Activated naive CD4-positive, alpha-beta T cell treated with anti-CD3 and anti-CD28 coated beads, Interleukin-2, amount 10 ng/mL, durations not matched to agents 7 days and 5 days (primary cell): ENCODE measurements at regions not wholly inside any gene's neighbourhood (a gene's known extent, or its start where the extent isn't known, plus 50 kb on each side); places are given as distances from the start of the nearest gene placed in this dataset.

Experiments used
- CTCF ChIA-PET: fragments of 350-600 bp; sonication (Branson Sonifier 250); formaldehyde crosslinking; loops from one replicate; lab custom pipeline; 2021; ENCODE audit warnings: antibody characterized with exemption; lab: Charles Lee
- DNase-seq: peaks from one replicate; pipeline ENCODE4 v3.0.0-alpha.2; 2020
- H3K27ac Mint-ChIP-seq: one replicate; pipeline ENCODE4 v1.8.0; 2021; ENCODE audit warnings: mild to moderate bottlenecking, moderate library complexity, mixed read lengths
- H3K27me3 Mint-ChIP-seq: one replicate; pipeline ENCODE4 v1.8.0; 2021; ENCODE audit warnings: mild to moderate bottlenecking, mixed read lengths
- H3K36me3 Mint-ChIP-seq: one replicate; pipeline ENCODE4 v1.8.0; 2021; ENCODE audit warnings: mixed read lengths
- H3K4me1 Mint-ChIP-seq: one replicate; pipeline ENCODE4 v1.8.0; 2021; ENCODE audit warnings: mixed read lengths
- H3K4me3 Mint-ChIP-seq: one replicate; pipeline ENCODE4 v1.8.0; 2021; ENCODE audit warnings: mild to moderate bottlenecking, moderate library complexity, mixed read lengths
- H3K9me3 Mint-ChIP-seq: one replicate; pipeline ENCODE4 v1.8.0; 2021; ENCODE audit warnings: mixed read lengths

DNA sequence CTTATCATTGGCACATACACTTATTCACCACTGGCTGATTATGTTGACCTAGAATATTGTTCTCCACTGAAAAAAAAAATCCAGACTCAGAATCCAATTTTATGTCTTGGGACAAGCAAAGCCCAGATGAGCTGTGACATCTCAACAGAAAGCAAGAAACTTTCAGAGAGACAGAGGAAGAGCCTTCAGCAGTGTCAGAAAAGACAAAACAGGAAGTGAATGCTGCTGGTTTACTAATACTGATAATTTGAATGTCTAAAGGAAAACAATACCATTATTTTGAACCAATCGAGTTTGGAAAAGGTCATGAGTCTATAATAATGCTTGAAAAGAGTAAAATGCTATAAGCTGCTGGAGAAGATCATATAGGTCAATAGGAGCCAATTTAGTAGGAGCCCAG is 179.8 kb upstream of the RIMS1 start:
- H3K36me3 Mint-ChIP-seq: no peaks in the 10 kb centered on the region
- no peaks in the 10 kb centered on the region for H3K9me3 Mint-ChIP-seq
- no peaks in the 10 kb centered on the region for H3K27me3 Mint-ChIP-seq
- no peak overlapping the region for H3K27ac Mint-ChIP-seq
- H3K4me1 Mint-ChIP-seq: no peaks in the 10 kb centered on the region
- DNase-seq: no peak
- CTCF ChIA-PET: no interaction called here
- no peak overlapping the region for H3K4me3 Mint-ChIP-seq

- CTCF ChIA-PET: no interaction called here
- no peak for DNase-seq
- H3K9me3 Mint-ChIP-seq: no peaks in the 10 kb centered on the region
- H3K36me3 Mint-ChIP-seq: no peaks in the 10 kb centered on the region
- no peaks in the 10 kb centered on the region for H3K4me1 Mint-ChIP-seq
- no peaks in the 10 kb centered on the region for H3K27me3 Mint-ChIP-seq
- no peak overlapping the region for H3K27ac Mint-ChIP-seq
- H3K4me3 Mint-ChIP-seq: no peak overlapping the region
Measured at GRCh38 chr6:71707059-71707458, 179.3 kb upstream of the RIMS1 start.

- H3K4me3 Mint-ChIP-seq: no peak overlapping the region
- CTCF ChIA-PET: no interaction called here
- no peaks in the 10 kb centered on the region for H3K9me3 Mint-ChIP-seq
- H3K36me3 Mint-ChIP-seq: no peaks in the 10 kb centered on the region
- no peaks in the 10 kb centered on the region for H3K4me1 Mint-ChIP-seq
- DNase-seq: no peak
- H3K27ac Mint-ChIP-seq: no peak overlapping the region
- H3K27me3 Mint-ChIP-seq: no peaks in the 10 kb centered on the region
Measured at GRCh38 chr6:71720705-71721104, 165.6 kb upstream of the RIMS1 start.

DNA sequence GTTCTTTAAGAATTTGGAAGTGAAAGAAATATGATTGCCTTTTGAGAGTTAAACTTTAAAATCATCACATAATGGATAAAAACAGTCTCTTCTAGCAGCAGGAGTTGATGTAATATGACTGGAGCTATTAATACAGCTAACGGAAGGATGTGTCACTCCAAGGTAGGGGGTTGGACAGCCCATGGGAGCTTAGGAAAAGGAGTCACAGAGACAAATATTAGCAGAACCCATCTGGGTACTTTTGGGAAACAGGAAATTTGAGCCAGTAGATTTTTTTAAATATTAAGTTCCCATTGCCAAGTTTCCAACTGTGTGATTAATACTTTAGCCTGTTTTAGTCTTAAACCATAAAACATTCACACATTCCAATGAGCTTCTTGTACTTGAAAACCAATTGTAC is 164.7 kb upstream of the RIMS1 start:
- H3K4me3 Mint-ChIP-seq: no peak overlapping the region
- no peaks in the 10 kb centered on the region for H3K36me3 Mint-ChIP-seq
- DNase-seq: no peak
- no peaks in the 10 kb centered on the region for H3K9me3 Mint-ChIP-seq
- H3K27ac Mint-ChIP-seq: no peak overlapping the region
- no peaks in the 10 kb centered on the region for H3K27me3 Mint-ChIP-seq
- no peaks in the 10 kb centered on the region for H3K4me1 Mint-ChIP-seq
- CTCF ChIA-PET: no interaction called here

GRCh38 chr6:71722736-71723135 is 163.6 kb upstream of the RIMS1 start:
- Mint-ChIP-seq H3K27me3 (no peaks in the 10 kb centered on the region), H3K4me3 (no peak overlapping the region), H3K9me3 (no peaks in the 10 kb centered on the region), H3K36me3 (no peaks in the 10 kb centered on the region), H3K27ac (no peak overlapping the region), H3K4me1 (no peaks in the 10 kb centered on the region)
- CTCF ChIA-PET: no interaction called here
- no peak for DNase-seq

DNA sequence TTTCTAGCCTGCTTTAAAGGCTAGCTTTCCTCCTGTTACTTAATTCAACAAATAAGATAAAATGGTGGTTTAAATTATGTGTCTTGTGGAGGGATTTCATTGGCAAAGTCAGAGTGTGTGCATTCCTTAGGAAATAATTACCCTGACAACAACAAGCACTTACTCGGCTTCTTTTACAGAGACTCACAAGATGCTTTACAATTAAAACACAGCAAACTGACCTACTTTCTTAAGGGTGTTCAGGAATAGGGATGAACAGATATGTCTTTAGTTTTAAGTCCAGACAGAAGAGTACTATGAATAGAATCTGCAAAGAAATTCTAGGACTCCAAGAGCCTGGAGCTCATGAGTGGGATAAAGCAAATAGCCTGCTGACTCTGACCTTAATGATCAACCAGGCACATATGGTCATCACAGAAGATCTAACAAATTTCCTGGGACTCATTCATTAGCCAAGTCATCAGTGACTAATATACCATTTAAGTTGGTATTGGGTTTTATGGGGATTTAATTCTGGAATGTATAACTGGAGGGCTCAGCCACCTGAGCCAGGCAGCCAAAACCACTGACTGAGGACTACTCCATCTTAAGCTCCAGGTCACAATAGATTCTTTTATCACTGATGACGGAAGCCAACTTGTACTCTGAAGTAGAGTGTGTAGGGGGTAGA is 161.8 kb upstream of the RIMS1 start:
- H3K9me3 Mint-ChIP-seq: no peaks in the 10 kb centered on the region

DNA sequence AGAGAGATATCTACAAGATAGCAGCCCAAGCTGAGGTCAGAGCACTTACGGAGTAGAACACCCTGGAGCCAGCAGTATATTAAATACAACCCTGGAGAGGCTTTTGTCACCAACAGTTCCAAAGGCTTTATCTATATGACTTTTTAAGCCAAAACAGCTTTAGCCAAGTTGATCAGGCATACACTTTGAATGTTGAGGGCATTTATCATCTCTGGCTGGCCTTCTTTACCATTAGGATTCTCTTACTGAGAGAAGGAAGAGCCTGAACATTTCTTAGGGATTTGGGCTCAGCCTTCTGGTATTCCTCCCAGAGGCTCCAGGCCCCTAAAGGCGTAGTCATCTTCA is 161.3 kb upstream of the RIMS1 start:
- no peak overlapping the region for H3K4me3 Mint-ChIP-seq
- CTCF ChIA-PET: no interaction called here

More for the DNA sequence above, 161.8 kb upstream of the RIMS1 start:
- no peaks in the 10 kb centered on the region for H3K4me1 Mint-ChIP-seq
- H3K27me3 Mint-ChIP-seq: no peaks in the 10 kb centered on the region
- H3K4me3 Mint-ChIP-seq: no peak overlapping the region
- H3K27ac Mint-ChIP-seq: no peak overlapping the region
- no peaks in the 10 kb centered on the region for H3K36me3 Mint-ChIP-seq
- CTCF ChIA-PET: no interaction called here
- DNase-seq: no peak

GRCh38 chr6:71726121-71726520 is 160.2 kb upstream of the RIMS1 start:
- DNase-seq: no peak
- CTCF ChIA-PET: no interaction called here
- Mint-ChIP-seq H3K27ac (no peak overlapping the region), H3K4me3 (no peak overlapping the region), H3K9me3 (no peaks in the 10 kb centered on the region), H3K27me3 (no peaks in the 10 kb centered on the region), H3K36me3 (no peaks in the 10 kb centered on the region), H3K4me1 (no peaks in the 10 kb centered on the region)

More for the DNA sequence above, 161.3 kb upstream of the RIMS1 start:
- no peak for DNase-seq
- Mint-ChIP-seq H3K27me3 (no peaks in the 10 kb centered on the region), H3K36me3 (no peaks in the 10 kb centered on the region), H3K9me3 (no peaks in the 10 kb centered on the region), H3K27ac (no peak overlapping the region), H3K4me1 (no peaks in the 10 kb centered on the region)

- CTCF ChIA-PET: no interaction called here
- no peaks in the 10 kb centered on the region for H3K27me3 Mint-ChIP-seq
Measured at GRCh38 chr6:71727632-71728294, 158.6 kb upstream of the RIMS1 start.

GRCh38 chr6:71730284-71730683 is 156.1 kb upstream of the RIMS1 start:
- H3K36me3 Mint-ChIP-seq: no peaks in the 10 kb centered on the region
- no peak overlapping the region for H3K27ac Mint-ChIP-seq
- no peaks in the 10 kb centered on the region for H3K4me1 Mint-ChIP-seq
- H3K27me3 Mint-ChIP-seq: no peaks in the 10 kb centered on the region
- CTCF ChIA-PET: no interaction called here
- H3K9me3 Mint-ChIP-seq: no peaks in the 10 kb centered on the region
- no peak for DNase-seq
- no peak overlapping the region for H3K4me3 Mint-ChIP-seq

More at GRCh38 chr6:71727632-71728294, 158.6 kb upstream of the RIMS1 start:
- H3K36me3 Mint-ChIP-seq: no peaks in the 10 kb centered on the region
- no peaks in the 10 kb centered on the region for H3K9me3 Mint-ChIP-seq
- H3K4me1 Mint-ChIP-seq: no peaks in the 10 kb centered on the region
- no peak overlapping the region for H3K27ac Mint-ChIP-seq
- no peak overlapping the region for H3K4me3 Mint-ChIP-seq
- no peak for DNase-seq

- Mint-ChIP-seq H3K27ac (no peak overlapping the region), H3K9me3 (no peaks in the 10 kb centered on the region), H3K36me3 (no peaks in the 10 kb centered on the region), H3K4me3 (no peak overlapping the region), H3K27me3 (no peaks in the 10 kb centered on the region), H3K4me1 (no peaks in the 10 kb centered on the region)
- CTCF ChIA-PET: no interaction called here
- no peak for DNase-seq
Measured at GRCh38 chr6:71733970-71734899, 152.1 kb upstream of the RIMS1 start.

- no peaks in the 10 kb centered on the region for H3K27me3 Mint-ChIP-seq
- DNase-seq: no peak
- no peak overlapping the region for H3K27ac Mint-ChIP-seq
- CTCF ChIA-PET: interaction anchor here (1.3 kb wide), 1 partner anchor 17 kb away, joined by 3 read pairs; no protein-coding TSS in a partner anchor
- H3K4me1 Mint-ChIP-seq: no peaks in the 10 kb centered on the region
- no peak overlapping the region for H3K4me3 Mint-ChIP-seq
- H3K9me3 Mint-ChIP-seq: no peaks in the 10 kb centered on the region
- H3K36me3 Mint-ChIP-seq: no peaks in the 10 kb centered on the region
Measured at GRCh38 chr6:71737953-71738352, 148.4 kb upstream of the RIMS1 start.

- Mint-ChIP-seq H3K4me1 (no peaks in the 10 kb centered on the region), H3K4me3 (no peak overlapping the region), H3K36me3 (no peaks in the 10 kb centered on the region), H3K9me3 (no peaks in the 10 kb centered on the region), H3K27me3 (no peaks in the 10 kb centered on the region), H3K27ac (no peak overlapping the region)
- CTCF ChIA-PET: no interaction called here
- DNase-seq: no peak
Measured at GRCh38 chr6:71745525-71745924, 140.8 kb upstream of the RIMS1 start.

DNA sequence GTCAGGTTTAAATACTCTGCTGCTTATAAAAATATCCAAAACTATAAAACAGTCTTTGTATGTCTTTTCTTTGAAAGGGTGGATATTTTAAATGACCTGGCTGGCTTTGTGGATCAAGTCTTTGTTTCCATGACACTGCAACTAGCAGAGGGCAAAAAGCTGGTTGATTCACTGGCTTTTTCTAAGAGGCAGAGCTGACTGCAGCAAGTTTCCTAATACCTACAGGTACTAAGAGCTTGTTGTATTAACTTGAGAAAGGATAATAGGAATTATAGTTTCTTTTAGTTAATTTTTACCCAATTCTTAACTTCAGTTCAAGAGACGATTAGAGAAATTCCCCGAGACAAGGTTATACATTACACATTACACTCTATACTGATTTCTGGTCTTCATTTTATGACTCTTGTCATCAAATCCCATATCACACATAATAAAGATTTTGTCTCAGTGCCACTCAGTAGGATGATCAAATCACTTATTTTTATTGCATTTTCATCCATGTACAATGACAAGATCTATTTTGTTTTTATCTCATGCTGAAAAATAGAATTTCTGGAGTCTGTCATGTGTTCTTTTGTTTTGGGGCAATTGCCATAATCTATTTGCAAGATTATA is 120.1 kb upstream of the RIMS1 start:
- H3K4me3 Mint-ChIP-seq: no peak overlapping the region
- no peaks in the 10 kb centered on the region for H3K36me3 Mint-ChIP-seq
- H3K27ac Mint-ChIP-seq: no peak overlapping the region
- CTCF ChIA-PET: no interaction called here
- no peaks in the 10 kb centered on the region for H3K9me3 Mint-ChIP-seq
- DNase-seq: no peak
- H3K4me1 Mint-ChIP-seq: no peaks in the 10 kb centered on the region
- H3K27me3 Mint-ChIP-seq: no peaks in the 10 kb centered on the region
